GM12891 (cell line): ENCODE measurements at regions not wholly inside any gene's neighbourhood (a gene's known extent, or its start where the extent isn't known, plus 50 kb on each side); places are given as distances from the start of the nearest gene placed in this dataset.

Experiments
- POLR2A ChIP-seq: IDR thresholded peaks from 2 replicates; pipeline ENCODE4 v1.6.1; 2011; ENCODE audit warnings: low read depth, low read length, control low read depth
- POLR2AphosphoS5 ChIP-seq: IDR thresholded peaks from 2 replicates; pipeline ENCODE4 v1.6.1; 2011; ENCODE audit warnings: low read depth, low read length, control low read depth
- POU2F2 ChIP-seq: IDR thresholded peaks from 2 replicates; pipeline ENCODE4 v1.6.1; 2011; ENCODE audit warnings: low read depth, mild to moderate bottlenecking, control low read depth, low read length, moderate library complexity
- SPI1 ChIP-seq: IDR thresholded peaks from 2 replicates; pipeline ENCODE4 v1.6.1; 2011; ENCODE audit warnings: low read depth, low read length, control low read depth
- TAF1 ChIP-seq: IDR thresholded peaks from 2 replicates; pipeline ENCODE4 v1.6.1; 2011; ENCODE audit warnings: low read depth, low read length, control low read depth

- TF ChIP-seq SPI1 (no peak), POLR2AphosphoS5 (no peak), POLR2A (no peak), TAF1 (no peak), POU2F2 (no peak)
Observed at GRCh38 chr11:34566736-34567135, 53.1 kb upstream of the ELF5 start.
